Fibroblast of upper back skin (primary cell): ENCODE measurements at regions not wholly inside any gene's neighbourhood (a gene's known extent, or its start where the extent isn't known, plus 50 kb on each side); places are given as distances from the start of the nearest gene placed in this dataset.
"Not testable (repeated sequence)": the region's sequence is repeated elsewhere in the genome, so short reads cannot be mapped to it uniquely, and the experiment has no call there.

ENCODE experiments used
- DNase-seq: peaks from one replicate; pipeline ENCODE4 v3.0.0-alpha.2; 2013

DNA sequence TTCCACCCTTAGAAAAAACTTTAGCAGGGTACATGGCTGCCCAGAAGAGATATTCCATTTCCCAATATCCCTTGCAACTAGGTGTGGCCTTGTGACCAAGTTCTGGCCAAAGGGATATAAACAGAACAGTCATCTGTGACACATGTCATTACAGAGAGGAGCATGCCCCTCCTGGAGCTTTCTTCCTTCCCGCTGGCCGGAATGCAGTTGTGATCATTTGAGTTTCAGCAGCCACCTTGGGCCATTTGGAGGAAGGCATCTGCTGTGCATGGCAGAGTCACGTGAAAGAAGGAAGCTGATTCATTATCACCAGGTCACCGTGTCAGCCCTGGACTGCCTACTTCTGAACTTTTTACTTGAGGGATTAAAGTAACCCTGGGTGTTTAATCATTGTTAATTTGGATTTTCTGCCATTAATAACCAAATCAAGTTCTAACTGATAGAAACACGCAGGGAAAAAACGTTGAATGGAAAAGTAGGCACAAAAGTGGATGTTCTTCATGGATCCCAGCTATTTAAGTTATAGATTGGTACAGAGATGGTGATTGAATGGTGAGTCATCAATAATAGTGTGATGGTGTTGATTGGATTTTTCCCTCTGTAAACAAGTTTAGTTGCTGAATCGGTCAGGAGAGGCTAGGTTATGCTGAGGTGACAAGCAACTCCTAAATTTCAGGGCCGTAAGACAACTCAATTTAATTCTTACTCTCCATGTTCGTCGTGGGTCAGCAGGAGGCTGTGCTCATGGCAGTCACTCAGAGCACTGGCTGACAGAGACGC lies 80.7 kb upstream of the CCDC167 start:
- DNase-seq: no peak

GRCh38 chr6:37579444-37580067 lies 79.9 kb upstream of the CCDC167 start:
- DNase-seq: no peak

DNA sequence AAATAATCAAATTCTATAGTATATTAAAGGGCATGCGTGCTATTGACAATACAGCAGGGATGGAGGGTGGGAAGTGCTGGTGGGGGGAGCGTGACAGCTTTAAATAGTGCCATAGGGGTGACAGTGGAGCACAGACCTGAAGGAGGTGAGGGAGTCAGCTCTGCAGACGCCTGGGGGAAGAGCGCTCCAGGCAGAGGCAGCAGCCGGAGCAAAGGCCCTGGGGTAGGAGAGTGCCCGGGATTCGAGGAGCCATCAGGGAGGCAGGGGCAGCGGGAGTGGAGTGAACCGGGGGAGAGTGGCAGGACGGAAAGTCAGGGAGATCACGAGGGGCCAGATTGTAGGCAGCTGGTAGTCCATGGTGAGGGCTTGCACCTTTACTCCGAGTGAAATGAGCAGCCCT lies 78.4 kb upstream of the CCDC167 start:
- no peak for DNase-seq

DNA sequence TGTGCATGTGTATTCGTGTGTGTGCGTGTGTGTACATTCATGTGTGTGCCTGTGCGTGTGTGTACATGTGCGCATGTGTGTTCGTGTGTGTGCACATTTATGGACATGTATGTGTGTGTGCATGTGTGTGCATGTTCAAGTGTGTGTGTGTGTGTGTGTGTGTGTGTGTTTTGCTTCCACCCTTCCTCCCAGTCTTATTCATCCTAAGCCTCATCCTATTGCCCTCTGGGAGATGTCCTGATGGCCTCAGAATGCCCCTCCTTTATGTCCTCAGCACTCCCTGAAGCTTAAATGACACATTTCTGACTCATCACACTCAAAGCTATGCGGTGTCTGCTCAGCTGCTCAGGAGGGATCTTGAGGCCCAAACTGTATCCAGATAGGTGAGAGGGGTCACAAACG lies 76.6 kb upstream of the CCDC167 start:
- DNase-seq: peak; percentile 71

DNA sequence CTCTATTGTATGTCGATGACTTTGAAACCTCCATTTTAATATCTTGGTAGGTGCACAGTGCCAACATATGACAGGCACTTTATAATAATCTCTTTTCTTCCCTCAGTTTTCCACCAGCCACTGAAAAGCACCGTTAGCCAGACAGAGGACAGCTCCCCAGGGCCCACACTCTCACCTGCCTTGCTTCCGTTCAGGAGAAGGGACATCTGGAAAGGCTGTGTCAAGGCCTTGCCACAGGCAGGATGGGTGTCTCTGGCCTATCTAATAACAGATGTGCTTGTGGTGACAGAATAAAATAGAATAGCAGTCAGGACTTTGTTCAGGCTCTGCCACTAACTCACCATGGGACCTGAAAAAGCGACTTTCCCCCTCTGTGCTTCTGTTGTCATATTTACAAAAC lies 75.5 kb upstream of the CCDC167 start:
- DNase-seq: no peak

DNA sequence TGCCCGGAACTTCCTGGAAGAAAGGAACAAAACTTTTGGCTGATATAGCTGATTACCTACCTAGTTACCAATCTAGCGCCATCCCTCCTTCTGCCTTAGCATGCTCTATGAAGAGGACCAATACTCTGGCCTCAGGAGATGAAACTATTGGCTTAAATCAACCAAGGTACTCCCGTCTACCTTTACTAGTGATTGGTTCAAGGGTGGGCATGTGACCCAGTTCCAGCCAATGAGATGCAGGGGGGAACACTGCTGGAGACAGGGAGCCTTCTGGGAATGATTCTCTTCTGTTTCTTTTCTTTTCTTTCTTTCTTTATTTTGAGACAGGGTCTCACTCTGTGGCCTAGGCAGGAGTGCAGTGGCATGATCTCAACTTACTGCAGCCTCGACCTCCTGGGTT lies 72.6 kb upstream of the CCDC167 start:
- DNase-seq: no peak

GRCh38 chr6:37570482-37571133 lies 70.9 kb upstream of the CCDC167 start:
- DNase-seq: no peak

DNA sequence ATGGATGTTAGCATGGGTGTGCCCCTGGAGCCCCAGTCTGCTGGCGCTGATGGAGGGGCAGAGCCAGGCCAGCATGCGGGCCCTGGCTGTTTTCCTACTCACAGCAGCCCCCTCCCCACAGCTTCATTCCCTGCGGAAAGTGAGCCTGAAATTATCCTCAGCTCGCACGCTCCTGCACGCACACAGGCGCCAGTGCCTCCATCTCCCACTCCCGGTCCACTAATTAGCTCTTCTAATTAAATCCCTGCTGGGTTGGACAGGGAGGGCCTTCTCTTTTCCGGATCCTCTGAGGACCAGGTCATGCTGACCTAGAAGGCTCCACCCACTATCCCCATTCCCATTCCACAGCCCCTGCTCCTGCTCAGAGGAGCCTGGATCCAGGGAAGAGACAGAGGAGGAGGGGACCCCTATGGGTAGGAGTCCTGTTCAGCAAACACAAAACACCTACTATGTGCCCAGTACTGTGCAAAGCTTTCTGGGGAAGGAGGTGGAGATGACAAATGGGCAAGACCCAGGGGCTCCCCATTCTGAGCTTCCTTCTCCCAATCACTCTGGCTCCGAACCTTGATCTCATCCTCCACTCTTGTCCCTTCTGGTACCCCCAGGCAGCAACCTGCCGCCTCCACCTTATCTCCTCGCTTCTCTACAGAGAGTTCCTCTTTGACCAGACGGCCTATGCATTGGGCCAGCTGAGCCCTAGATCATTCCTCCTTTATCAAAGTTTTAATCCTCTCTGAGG lies 70.2 kb upstream of the CCDC167 start:
- DNase-seq: no peak

- DNase-seq: no peak
Observed at GRCh38 chr6:37569317-37569716, 69.6 kb upstream of the CCDC167 start.

DNA sequence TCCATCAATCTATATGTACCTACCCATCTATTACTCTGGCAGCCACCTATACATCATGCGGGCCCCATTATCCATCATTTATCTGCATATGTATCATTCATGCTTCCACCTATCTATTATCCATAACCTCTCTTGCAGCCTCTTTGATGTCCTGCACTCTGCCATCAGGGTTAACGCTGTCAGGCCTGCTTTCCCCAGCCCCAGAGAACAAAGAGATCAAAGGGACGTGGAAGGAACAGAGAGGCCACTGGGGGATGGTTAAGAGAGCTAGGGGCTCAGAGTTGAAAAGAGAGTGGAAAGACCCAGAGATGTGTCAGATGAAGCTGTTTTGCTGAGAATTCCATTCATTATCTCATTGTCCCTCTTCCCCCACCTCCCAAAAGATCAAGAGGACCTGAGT lies 67.3 kb upstream of the CCDC167 start:
- DNase-seq: no peak

DNA sequence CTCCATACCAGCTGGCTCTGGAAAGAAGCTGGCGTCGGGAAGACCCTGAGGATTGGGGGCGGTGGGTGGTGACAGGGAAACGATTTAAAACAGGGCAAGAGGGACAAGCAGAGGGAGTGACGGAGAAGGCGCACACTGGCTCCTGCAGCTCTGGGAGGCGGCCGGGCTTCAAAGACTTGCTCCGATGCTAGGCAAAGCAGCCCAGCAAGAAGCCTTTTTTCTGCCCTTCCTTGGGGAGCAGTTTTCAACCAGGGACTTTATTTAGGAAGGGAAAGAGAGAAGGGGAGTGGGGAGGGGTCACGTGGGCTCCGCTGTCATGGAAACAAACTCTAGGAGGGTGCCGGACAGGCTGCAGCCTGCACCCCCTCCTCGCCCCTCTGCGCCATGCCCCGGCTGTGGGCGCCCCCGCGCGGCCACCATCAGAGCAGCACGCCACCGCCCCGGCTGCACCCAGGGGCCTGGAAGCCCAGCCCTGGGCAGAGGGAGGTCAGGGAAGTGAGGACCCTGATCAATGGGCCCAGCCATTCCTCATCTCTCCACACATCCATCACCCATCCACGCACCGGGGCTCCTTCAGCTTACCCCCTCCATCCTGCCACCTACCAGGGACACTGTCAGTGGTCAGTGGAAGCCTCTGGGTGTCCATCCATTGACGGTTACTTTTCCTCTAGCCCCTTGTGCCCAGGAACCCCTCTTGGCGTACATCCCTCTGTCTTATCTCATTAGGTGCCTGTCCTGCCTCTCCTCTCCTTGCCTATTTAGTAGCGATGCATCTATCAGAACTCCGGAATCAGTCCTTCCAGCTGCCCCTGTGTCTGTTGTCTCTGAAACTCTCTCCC lies 66.6 kb upstream of the CCDC167 start:
- peak; percentile 32 for DNase-seq

DNA sequence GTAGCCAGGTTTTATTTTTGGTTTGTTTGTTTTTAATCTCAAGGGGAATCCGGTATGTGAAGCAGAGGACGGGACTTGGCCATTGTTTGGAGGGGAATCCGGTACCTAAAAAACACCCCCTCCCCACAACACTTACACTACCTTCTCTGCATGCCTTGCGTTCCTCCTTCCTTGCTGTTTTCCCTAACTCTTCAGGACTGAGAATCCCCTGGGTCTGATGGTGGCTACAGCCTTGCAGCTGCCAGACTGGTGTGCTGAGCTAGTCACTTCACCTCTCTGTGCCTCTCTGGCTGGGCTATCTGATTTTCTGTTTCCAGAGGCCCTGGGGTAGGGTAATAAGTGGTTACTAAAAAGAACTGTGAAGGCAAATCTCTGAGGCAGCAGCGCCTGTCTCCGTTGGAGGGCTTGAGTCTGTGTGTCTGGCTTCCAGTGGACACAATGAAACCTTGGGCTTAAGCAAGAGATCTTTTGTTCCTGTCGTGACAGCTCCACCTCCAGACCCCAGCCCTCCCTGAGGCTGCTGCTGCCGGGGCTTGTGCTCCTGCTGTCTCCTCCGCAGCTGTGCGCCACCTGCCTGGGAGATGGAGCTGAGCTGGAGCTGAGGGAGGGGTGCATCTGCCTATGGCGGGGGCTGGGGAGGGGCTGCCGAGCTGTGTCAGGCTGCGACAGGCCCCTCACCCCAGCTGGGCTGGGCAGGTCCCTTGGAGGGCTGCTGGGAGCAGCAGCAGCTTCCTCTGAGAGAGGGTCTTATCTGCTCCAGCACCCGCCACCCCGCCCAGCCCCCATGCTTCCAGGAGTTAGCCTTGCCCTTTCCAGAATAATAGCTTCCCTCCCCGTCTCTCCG lies 65.8 kb upstream of the CCDC167 start:
- DNase-seq: peak; percentile 20

DNA sequence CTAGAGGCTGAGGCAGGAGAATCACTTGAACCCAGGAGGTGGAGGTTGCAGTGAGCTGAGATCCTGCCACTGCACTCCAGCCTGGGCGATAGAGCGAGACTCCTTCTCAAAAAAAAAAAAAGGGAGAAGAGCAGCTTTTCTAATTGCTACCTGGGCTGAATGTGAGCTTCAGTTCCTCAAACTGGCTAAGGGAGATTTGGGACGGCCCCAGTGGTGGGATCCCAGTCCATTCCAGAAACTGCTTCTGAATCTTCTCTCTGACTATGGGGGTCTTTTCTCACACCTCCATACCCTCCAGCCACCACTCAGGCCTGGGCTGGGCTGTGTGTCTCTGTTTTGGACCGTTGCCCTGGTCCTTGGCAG lies 63.2 kb upstream of the CCDC167 start:
- not testable (repeated sequence) for DNase-seq

- no peak for DNase-seq
Observed at GRCh38 chr6:37561361-37561760, 61.7 kb upstream of the CCDC167 start.

- no peak for DNase-seq
Observed at GRCh38 chr6:37560737-37561103, 61.0 kb upstream of the CCDC167 start.

DNA sequence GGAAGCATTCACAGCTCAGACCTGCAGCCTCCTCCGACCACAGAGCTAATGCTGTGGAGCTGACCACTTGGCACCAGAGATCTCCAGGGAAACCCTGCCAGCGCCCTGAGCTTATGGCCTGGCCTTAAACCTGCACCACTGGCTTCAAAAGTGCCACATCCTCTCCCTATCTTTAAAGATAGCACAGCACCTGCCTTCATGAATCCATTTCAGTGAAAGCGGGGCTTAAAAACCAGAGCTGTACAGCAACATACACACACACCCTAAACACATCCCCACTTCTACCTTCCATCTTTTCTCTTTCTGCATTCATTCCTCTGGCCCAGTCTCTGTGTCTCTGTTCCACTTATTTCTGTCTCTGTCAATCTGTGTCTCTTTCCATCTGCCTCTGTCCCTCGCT lies 59.8 kb upstream of the CCDC167 start:
- no peak for DNase-seq

- DNase-seq: no peak
Observed at GRCh38 chr6:37559050-37559449, 59.4 kb upstream of the CCDC167 start.

GRCh38 chr6:37558646-37559045 lies 59.0 kb upstream of the CCDC167 start:
- DNase-seq: no peak

DNA sequence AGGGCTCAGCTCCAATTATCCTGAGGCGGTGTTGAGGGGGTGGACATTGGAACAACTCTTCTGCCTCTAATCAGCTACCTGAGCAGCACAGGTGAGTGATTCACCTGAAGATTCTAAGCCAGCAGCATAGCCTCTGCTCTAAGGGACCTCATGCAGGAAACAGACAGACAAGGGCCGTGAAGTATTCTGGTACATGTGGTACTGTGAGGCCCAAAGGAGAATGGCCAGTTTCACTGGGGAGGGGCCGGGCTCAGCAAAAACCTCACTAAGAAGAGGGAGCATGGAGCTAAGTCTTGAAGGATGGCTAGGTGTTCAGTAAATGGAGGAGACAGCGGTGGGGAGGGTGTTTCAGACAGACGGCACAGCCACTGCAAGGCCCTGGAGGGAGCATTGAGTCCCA lies 58.5 kb upstream of the CCDC167 start:
- no peak for DNase-seq

DNA sequence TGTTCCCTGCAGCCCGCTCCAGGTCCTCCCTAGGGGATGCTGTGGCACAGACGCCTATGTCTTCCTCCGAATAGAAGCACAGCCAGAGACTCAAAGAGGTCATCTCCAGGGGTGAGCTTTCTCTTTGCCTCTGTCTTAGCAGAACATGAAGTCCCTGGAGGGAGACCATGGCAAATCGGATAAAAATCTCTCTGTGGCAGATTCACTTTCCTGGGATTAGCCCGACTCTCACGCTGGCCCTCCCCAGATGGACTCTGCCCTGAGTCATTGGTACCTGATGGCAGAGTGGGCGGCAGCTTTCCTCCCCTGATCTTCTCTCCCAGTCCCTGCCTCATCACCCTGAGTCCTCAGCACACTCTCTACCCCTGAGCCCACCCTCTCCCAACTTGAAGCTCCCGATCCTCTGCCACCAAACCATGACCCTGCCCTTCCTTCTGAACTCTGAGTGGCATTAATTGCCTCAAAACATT lies 58.0 kb upstream of the CCDC167 start:
- DNase-seq: no peak

GRCh38 chr6:37556881-37557644 lies 57.4 kb upstream of the CCDC167 start:
- DNase-seq: no peak
